SK-N-MC (cell line): ENCODE measurements at regions not wholly inside any gene's neighbourhood (a gene's known extent, or its start where the extent isn't known, plus 50 kb on each side); places are given as distances from the start of the nearest gene placed in this dataset.

Experiments used
- EZH2 ChIP-seq: fragments of 200-600 bp; sonication (generic); IDR thresholded peaks from one replicate; pipeline ENCODE4 v1.6.1; 2017; ENCODE audit warnings: antibody characterized with exemption
- FOXP2 ChIP-seq: optimal IDR thresholded peaks from 2 replicates; pipeline ENCODE3; 2011; ENCODE audit warnings: mild to moderate bottlenecking, moderate library complexity; ENCODE audit not compliant: insufficient read depth; ENCODE audit errors: extremely low read length, control extremely low read depth
- POLR2AphosphoS5 ChIP-seq: IDR thresholded peaks from 2 replicates; pipeline ENCODE4 v1.6.1; 2012; ENCODE audit warnings: mild to moderate bottlenecking, low read depth, low read length, borderline replicate concordance

DNA sequence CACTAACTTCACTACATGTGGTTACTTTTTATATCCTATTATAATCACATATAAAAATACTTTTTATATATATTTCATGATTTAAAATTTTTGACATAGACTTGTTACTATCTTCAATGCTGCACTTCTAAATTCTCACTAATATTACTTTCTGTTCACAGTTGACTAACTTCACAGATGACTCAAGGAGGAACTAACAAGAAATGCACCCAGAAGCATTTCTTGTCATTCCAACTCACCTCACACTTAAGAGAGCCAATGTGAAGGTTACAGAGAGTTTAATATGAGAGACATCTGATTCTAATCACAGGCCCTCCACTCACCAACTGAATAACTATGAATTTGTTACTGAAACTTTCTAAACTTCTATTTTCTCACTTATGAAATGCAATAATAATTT, 399.8 kb upstream of the SLC8A1 start:
- TF ChIP-seq EZH2 (no peak), POLR2AphosphoS5 (no peak), FOXP2 (no peak)
